LHCN-M2 (cell line): ENCODE measurements at regions not wholly inside any gene's neighbourhood (a gene's known extent, or its start where the extent isn't known, plus 50 kb on each side); places are given as distances from the start of the nearest gene placed in this dataset.
A peak's percentile ranks its signal among the peaks of the same experiment; 100 is the strongest.

Source experiments
- DNase-seq: peaks from one replicate; pipeline ENCODE4 v3.0.0-alpha.2; 2012; ENCODE audit warnings: low read depth

DNA sequence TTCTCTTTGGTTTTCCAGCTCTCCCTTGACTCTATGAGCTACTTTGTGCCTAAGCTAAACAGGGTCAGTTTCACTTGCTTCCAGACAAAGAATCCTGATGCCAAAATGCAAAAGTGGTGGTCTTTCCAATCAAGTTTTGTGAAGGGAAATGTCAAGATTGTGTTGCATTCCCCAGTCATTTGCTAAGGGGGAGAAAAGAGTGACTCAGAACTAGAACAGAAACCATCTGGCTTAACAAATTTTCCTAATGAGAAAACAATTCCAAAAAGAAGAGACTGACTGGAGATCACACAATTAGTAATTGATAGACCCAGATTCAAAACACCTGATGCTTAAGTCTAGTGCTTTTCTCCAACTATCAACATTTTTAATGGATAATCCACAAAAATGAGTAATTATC, 235.1 kb upstream of the DIO2 start:
- DNase-seq: peak; percentile 2

DNA sequence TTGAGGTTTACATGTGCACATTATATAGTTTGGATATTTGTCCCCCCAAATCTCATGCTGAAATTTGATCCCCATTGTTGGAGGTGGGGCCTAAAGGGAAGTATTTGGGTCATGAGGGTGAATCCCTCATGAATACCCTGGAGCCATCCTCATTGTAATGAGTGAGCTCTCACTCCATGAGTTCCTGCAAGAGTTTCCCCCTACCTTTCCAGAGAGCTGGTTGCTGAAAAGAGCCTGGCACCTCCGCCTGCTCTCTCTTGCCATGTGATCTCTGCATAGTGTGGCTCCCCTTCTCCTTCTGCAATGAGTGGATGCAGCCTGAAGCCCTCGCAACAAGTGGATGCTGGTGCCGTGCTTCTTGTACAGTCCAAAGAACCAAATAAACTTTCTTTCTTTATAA, 234.3 kb upstream of the DIO2 start:
- no peak for DNase-seq

DNA sequence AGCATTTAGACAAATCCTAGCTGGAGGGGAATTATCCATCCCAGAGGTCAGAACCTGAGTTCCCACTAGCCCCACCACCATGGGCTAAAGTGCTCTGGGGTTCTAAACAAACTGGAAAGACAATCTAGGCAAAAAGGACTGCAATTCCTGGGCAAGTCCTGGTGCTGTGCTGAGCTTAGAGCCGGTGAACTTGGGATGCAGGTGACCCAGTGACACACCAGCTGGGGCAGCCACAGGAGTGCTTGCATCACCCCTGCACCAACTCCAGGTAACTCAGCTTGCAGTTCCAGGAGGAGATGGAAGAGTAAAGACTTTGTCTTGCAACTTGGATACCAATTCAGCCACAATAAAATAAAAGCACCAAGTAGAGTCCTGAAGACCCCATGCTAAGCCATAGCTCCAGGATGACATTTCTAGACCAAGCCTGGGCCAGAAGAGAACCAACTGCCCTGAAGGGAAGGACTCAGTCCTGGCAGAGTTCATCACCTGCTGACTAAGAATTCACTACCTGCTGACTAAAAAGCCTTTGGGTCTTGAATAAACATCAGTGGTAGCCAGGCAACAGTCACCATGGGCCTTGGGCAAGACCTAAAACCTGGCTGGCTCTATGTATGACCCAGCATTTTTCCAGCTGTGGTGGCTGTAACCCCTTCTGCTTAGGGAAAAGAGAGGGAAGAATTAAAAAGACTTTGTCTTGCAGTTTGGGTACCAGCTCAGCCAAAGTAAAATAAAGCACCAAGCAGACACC, 223.4 kb upstream of the DIO2 start:
- DNase-seq: peak; percentile 1

DNA sequence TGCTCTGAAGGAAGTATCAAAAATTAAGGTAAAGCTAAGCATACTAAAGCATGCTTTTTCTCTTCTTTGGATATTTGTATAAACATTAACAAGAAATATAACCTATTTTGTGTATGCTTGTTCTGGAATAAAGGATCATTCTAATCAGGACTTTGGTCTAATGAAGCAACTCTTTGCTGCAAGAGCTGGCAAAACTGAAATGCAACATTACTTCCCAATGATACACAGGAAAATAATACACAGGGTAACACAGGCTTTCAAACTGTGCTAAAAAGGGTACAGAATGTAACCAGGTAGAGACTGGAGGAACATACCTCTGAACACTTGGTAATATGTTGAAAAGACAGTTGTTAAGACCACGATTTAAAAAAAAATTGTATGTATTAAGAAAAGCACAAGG, 222.5 kb upstream of the DIO2 start:
- DNase-seq: no peak

DNA sequence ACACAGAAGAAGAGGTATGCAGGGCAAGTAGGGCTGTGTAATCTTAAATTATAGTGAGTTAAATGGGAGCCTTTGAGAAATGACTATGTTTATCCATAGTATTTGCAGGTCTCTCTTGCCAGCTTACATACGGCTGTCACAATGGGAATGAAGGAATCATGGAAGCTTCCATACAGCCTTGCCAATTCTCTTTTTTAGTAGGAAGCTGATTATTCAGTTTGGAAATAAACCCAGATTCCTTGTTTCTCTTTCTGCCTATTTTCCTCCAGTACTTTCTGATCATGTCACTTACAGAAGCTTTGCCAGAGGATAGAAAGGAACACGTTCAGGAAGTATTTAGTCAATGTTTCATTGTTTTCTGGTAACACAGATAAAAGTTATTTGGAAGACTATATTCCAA, 217.4 kb upstream of the DIO2 start:
- no peak for DNase-seq

DNA sequence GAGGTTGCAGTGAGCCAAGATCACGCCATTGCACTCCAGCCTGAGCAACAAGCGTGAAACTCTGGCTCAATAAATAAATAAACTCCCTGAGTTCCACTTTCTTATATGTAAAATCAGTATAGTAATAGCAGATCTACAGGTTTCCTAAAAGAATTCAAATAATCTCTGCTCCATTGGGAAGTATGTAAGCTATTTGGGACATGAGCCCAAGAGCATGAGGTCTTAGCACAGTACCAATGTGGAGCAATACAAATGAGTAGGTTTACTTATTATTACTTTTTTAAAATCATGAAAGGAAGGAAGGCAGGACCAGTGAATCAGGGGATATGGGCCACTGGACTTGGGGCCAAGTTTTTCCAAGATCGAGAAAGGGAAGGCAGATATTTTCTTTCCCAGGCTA, 216.9 kb upstream of the DIO2 start:
- no peak for DNase-seq

DNA sequence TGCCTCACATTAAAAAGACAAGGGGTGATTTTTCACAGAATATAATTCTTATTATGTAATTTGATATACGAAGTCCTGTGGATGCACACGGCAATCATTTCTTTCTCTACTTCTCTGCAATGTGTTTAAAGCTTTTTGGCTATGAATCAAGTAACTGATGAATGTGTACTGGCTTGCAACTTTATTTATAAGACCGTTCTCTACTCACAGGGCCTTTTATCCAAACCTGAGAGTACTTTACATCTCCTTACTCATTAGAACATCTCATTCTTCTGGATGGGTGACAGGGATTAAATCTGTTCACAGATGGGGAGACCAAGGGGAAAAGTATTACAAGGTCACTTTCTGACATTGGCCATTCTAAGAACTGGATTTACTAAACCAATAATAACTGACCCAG, 215.8 kb upstream of the DIO2 start:
- no peak for DNase-seq

DNA sequence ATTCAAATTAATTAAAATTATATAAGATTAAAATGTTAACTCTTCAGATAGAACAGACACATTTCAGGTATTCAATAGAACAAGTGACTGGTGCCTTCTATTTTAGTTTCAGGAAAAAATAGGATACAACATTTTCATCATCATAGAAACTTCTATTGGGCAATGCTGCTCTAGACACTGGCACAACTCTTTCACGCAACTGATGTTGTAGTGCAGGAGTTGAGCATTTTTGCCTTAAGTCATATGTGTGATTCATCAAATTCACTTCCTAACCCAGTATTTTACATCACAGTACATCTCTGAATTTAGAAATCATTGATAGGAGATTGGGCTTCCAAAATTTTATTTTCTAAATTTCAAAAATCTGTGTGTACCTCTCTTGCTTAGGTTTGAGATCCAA, 215.4 kb upstream of the DIO2 start:
- peak; percentile 5 for DNase-seq

DNA sequence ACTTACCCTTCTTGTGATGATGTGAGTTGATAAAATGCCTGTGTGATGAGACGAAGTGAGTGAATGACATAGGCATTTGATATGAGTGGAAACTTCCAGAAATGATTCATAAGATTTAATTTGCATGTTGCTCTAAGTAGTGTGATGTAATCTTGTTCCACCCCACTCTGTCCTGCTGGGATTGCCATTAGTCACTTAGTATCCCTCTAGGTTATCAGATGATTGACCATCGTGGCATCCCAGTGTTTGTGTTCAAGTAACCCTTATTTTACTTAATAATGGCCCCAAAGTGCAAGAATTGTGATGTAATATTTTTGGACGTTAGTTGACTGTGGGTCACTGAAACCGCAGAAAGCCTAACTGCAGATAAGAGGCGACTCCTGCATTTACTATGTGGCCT, 214.4 kb upstream of the DIO2 start:
- DNase-seq: peak; percentile 89

DNA sequence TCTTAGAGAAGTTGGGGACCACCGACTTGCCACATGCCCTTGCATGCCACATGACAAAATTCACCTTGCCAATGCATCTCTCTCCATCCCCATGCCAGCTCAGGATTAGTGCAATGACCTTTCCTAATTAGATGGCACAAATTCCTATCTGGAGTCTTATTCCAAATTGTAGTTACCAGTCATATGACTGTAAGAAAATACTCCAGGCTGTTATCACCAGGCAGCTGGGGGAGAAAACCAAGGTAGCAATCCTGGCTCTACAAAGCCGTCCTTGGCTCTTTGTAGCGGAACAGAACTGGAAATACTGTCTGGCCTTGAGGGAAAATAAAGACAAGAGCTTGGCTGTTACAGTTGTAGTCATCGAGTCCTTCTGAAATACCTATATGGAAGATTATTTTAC, 208.5 kb upstream of the DIO2 start:
- no peak for DNase-seq

DNA sequence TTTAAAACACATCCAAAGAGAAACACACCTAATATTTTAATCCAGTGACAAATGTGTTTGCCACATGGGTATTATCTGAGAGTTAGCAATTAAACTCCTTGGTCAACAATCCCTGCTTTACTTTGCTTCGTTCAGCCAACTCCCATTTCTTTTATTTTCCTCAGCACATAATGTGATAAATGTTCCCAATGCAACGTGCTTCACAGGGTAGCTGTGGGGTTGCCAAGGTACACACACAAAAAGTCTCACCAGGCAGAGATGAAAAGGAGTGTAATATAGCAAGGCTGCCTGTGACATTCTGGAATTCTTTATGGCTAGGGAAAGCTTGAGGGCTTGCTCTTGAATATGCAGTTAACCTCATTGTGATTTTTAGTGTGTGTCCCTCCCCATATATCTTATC, 208.0 kb upstream of the DIO2 start:
- DNase-seq: no peak

DNA sequence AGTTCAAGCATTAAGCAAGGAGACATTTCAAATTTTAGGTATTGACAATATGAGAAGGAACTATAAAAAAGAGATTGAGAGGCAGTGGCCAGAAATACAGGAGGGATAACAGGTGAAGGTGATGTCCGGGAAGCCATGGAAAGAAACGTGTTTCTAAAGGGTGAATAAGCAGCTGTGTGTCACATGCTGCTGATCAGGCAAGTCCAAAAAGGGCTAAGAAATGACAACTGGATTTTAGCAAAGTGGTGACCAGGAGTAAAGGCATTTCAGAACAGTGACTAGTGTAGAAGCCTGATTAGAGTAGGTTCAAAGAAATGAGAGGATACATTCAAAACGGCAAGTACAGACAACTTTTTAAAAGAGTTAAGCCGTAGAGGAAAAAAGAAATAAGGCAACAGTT, 204.3 kb upstream of the DIO2 start:
- peak; percentile 6 for DNase-seq

DNA sequence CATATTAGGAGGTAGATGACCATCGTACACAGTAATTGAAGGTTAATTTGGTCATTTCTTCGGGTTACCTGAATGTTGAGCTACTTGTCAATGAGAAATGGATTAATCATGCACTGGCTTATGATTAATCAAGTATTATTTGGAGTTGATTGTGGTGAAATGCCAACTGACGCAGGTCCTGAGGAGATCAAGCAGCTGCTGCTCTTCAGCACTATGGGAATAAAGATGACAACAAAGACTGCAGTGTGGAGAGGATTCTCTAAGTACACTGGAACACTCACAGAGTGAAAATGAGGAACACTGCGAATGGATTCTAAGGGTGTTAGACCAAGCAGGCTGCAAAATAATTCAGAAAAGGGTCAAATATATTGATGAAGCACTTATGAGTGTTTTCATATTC, 202.8 kb upstream of the DIO2 start:
- DNase-seq: peak; percentile 12

DNA sequence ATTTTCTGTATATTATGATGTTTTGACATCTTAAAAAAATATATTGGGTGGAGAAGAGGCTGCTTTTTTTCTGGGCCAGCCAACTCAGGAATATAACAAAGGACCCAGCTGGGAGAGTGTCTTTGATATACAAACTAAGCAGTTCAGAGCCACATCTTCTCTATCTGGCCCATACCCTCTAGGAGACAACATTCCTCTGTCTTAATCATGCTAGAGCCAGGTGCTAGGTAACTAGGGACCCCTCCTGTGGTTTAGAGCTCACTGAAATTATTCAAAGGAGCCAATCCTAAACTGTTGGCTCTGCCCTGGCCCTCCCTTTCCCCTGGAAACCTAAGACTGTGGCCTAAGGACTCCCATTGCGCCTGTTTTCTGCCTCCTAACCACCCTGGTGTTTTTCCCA, 193.1 kb upstream of the DIO2 start:
- no peak for DNase-seq

DNA sequence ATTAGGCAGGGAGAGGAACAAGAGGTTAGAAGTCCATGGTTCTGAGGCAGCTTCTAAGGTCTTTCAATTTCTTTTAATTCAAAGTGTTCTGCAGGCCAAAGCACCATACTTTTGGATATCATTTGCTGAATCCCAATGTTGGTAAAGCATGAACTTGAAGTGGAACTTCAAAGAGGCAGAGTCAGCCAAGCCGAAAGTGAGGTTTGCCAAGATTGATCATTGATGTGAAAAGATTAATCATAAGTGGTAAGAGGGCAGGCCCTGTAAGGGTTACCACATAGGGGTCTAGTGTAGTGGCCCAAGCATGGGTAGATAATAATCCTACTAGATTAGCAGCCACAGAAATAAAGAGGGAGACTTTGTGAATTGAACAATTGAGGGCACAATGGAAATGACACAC, 191.7 kb upstream of the DIO2 start:
- DNase-seq: no peak

DNA sequence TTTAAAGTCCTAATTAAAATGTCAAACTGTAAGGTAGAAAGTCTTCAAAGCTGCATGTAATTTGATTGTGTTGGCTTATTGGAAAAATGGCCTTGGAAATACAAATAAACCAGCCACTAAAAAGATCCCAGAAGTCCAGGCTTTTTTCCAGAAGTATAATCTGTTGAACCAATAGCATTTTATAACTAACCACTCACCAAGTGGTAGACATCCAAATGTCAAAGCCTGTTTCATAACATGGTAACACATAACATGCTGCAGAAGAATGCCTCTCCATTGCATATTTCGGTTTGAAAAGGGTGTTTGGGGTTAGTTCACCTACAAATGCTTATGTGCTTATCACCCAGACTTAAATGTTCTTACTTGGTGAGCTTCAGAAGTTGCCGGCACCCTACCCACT, 183.7 kb upstream of the DIO2 start:
- no peak for DNase-seq

DNA sequence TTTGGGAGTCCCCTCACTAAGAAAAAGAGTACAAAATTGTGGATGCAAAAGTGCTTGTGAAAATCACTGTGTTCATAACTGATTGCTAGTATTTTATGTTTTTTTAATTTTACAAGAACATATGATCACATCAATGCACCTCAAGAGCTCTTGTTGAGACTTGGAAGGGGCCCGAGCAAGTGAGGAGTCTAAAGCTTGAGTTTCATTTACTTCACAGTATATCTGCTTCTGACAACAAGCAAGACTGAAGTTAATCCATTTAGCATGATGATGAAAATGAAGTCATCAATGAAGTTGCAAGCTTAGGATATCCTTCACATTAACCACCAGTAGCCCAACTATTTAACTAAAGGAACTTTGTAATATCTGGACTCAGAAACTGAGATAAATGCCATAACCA, 182.5 kb upstream of the DIO2 start:
- DNase-seq: no peak

DNA sequence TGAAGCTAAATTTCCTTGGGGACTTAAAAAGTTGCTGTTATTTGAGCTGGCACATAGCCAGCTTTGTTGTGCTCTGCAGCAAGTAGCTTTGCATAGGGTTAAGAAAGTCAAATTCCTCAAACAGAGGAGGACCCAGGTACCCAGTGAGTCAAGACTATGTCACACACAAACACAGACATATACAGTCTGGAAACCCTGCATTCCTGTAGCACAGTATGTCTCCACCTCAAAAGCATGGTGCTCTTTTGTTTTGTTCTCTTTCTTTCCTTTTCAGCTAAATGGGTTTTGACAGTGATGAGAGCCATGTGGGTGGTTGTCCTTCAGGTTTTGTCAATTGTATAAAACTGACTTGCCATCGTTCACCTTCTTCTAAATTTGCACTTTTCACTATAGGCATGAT, 179.6 kb upstream of the DIO2 start:
- DNase-seq: peak; percentile 68

DNA sequence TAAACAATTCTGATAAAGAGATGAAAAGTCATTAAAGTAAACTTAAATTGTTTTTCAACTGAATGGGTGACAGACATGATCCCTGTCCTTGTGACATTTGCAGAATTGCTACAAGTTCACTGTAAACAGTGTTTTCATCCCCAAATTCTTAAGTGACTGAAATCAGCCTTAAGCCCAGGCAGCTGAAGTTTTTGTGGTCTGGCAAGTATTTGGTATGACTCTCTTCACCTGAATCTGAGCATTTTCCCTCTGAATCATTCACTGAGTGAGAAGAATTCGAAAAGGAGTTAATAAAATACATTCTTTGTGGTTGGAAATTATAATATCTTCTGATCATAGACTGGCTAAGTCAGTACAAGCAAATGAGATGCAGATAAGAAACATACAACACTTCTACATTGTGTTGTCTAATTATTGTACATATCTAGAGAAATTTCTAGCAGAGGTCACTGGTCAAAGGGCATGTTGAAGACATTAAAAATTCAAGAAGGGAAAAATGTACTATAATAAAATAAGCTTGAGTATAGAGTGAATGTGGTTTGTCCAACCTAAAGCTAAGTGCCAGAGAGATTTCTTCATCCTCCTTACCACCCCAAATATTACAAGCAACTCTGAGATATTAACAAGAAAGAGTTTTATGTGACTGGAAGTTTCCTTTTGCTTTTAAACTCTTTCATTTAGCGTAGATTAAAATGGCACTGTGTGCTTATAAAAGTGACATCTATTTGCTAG, 177.8 kb upstream of the DIO2 start:
- peak; percentile 91 for DNase-seq

DNA sequence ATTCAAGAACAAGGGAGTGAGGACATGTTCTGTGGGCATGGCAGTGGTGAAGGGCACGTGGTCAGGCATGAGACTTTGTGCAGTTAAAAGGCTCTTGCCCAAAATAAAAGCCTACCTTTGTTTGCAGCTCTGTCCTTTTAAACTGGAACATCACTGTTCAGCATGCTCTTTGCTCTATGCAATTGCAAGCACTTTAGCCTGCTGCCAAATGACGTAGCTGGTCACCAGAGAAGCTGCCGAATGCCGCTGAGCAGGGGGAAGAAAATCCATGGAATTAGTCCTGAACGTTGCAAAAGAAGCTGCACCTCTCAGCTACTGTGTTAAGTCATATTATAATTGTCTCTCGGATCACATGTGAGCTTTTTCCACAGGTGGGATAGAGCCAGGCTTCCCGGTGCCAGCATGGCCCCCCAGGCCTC, 176.3 kb upstream of the DIO2 start:
- peak; percentile 72 for DNase-seq

DNA sequence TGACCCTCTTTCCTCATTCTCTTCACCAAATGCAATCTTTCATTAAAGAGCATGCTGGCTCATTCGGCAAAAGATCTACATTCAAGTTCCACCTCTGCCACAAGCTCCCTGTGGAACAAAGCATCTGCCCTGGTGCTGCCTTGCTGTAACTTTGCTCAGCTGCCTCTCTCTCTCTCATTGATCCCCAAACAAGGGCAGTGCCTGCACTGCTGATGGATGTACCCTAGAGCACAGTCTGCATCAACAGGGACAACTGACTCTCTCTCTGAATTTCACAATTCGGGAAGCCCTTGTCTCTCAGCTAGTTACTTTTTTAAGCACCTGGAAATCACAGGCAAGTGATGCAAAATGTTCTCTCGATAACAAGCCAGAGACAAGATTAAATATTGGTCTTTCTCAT, 174.0 kb upstream of the DIO2 start:
- no peak for DNase-seq

DNA sequence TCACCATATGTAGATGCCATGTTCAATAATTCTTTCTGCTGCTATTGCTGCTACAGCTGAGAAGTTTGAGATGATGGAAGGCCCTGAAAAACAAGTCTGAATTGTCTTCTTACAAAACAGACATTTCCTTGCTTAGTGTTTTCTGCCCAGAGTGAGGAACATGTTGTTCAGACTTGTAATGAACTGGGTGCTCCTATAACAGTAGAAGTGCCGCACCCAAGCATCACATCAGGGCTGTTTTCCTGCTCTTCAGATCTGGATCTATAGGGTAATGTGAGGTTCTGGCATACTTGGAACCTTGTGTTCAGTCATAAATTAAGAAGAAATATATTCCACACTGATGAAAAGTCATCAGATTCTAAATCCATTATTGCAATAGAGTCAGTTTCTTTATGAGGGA, 171.9 kb upstream of the DIO2 start:
- no peak for DNase-seq

DNA sequence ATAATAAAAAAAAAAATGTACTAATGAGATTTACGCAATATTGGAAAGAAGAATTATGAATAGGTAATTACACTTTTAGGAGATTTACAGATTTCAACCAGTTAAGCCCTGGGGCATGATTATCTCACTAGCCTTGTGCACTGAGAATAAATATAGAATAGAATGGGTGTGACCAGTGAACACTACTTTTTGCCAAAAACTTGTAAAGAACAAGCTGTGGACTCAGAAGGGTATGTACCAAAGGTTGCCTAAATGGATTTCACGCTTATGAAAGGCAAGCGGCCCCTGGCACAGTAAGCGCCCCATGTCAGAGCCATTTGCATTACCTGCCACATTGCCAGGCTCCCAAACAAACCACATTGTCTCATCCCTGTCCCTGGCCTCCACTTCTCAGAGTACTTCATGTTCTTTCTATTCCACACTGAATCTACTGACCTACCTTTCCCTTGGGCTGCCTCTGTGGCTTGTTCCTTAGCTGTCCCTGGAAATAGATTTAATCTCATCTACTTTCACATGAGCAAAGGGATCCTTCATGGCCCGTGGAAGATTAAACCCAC, 170.6 kb upstream of the DIO2 start:
- DNase-seq: no peak
